Right hindlimb (tissue), 1 donor: ENCODE measurements at regions not wholly inside any gene's neighbourhood (a gene's known extent, or its start where the extent isn't known, plus 50 kb on each side); places are given as distances from the start of the nearest gene placed in this dataset.

Experiments used
- DNase-seq: peaks from one replicate; pipeline ENCODE4 v3.0.0-alpha.2; 2018

GRCh38 chr9:134251296-134252069 lies 74.8 kb upstream of the RXRA start:
- no peak for DNase-seq

- no peak for DNase-seq
Observed at GRCh38 chr9:134252084-134252830, 74.0 kb upstream of the RXRA start.

- no peak for DNase-seq
Observed at GRCh38 chr9:134253606-134254205, 72.5 kb upstream of the RXRA start.

- no peak for DNase-seq
Observed at GRCh38 chr9:134258332-134258731, 67.9 kb upstream of the RXRA start.

GRCh38 chr9:134258828-134259546 lies 67.3 kb upstream of the RXRA start:
- no peak for DNase-seq

GRCh38 chr9:134259708-134260107 lies 66.5 kb upstream of the RXRA start:
- DNase-seq = no peak

- DNase-seq = no peak
Observed at GRCh38 chr9:134260801-134261200, 65.5 kb upstream of the RXRA start.

GRCh38 chr9:134262035-134262434 lies 64.2 kb upstream of the RXRA start:
- DNase-seq = no peak

GRCh38 chr9:134263596-134263995 lies 62.7 kb upstream of the RXRA start:
- DNase-seq = peak; percentile 79

GRCh38 chr9:134264169-134264568 lies 62.1 kb upstream of the RXRA start:
- no peak for DNase-seq

- DNase-seq = no peak
Observed at GRCh38 chr9:134265078-134265477, 61.2 kb upstream of the RXRA start.

GRCh38 chr9:134266418-134266817 lies 59.8 kb upstream of the RXRA start:
- DNase-seq = no peak

GRCh38 chr9:134267305-134267880 lies 58.9 kb upstream of the RXRA start:
- no peak for DNase-seq

- no peak for DNase-seq
Observed at GRCh38 chr9:134267881-134268724, 58.2 kb upstream of the RXRA start.

GRCh38 chr9:134268747-134269146 lies 57.5 kb upstream of the RXRA start:
- DNase-seq = no peak

- no peak for DNase-seq
Observed at GRCh38 chr9:134271338-134272301, 54.6 kb upstream of the RXRA start.

- no peak for DNase-seq
Observed at GRCh38 chr9:134272302-134273023, 53.8 kb upstream of the RXRA start.

GRCh38 chr9:134273647-134274046 lies 52.6 kb upstream of the RXRA start:
- DNase-seq = no peak

GRCh38 chr9:134275375-134275774 lies 50.9 kb upstream of the RXRA start:
- no peak for DNase-seq
